HepG2 (cell line): ENCODE measurements at regions not wholly inside any gene's neighbourhood (a gene's known extent, or its start where the extent isn't known, plus 50 kb on each side); places are given as distances from the start of the nearest gene placed in this dataset.

Experiments used
- ATAC-seq: fragments of 200-7000 bp; cut with Tn5 transposase; 3 replicates; pipeline ENCODE4 v1.9.1; 2020; ENCODE audit warnings: mild to moderate bottlenecking, moderate library complexity
- BruUV-seq: library from RNA; stranded (reverse); fragments of 400-500 nt; replicated peaks from 2 replicates; lab custom pipeline; 2021; lab: Mats Ljungman, UMichigan
- CTCF ChIA-PET: fragments of 300-600 bp; formaldehyde crosslinking; extraction: SDS; loops from one replicate; lab custom pipeline; 2021; ENCODE audit warnings: low total read pairs, inconsistent platforms, low intra/inter-chr PET ratio; lab: Yijun Ruan, JAX
- POLR2A ChIA-PET: fragments of 350-600 bp; sonication (Branson Sonifier 250); formaldehyde crosslinking; loops from one replicate; lab custom pipeline; 2020; ENCODE audit warnings: antibody characterized with exemption, inconsistent platforms; lab: Yijun Ruan, JAX
- DNase-seq: peaks from one replicate; pipeline ENCODE4 v3.0.0-alpha.2; 2015; ENCODE audit warnings: low spot score
- FAIRE-seq: peaks from 3 replicates; lab custom pipeline; 2011; peaks lifted over from hg19 to GRCh38; lab: Jason Lieb, UNC
- H2AFZ ChIP-seq: one replicate; pipeline ENCODE4 v1.6.1; 2011; ENCODE audit warnings: low read length, inconsistent platforms
- H3K27ac ChIP-seq: fragments of 300-600 bp; 3 replicates; pipeline ENCODE4 v1.8.0; 2011; ENCODE audit warnings: mixed run types, mild to moderate bottlenecking, mixed read lengths, low read length, inconsistent platforms; ENCODE audit not compliant: insufficient read depth; ENCODE audit errors: extremely low read length
- H3K27me3 ChIP-seq, 2 experiments: fragments of 200-600 bp in 1 of 2; 2 replicates in 1 of 2; 3 replicates in 1 of 2; pipeline versions ENCODE4 v1.6.0 to v1.8.0; 2011; ENCODE audit warnings: low read length in 2 of 2, mild to moderate bottlenecking in 2 of 2, moderate library complexity in 2 of 2, inconsistent platforms in 1 of 2; ENCODE audit not compliant: insufficient read depth in 2 of 2, control insufficient read depth in 1 of 2
- H3K36me3 ChIP-seq, 2 experiments: fragments of 200-600 bp in 1 of 2; replicated peaks in 1 of 2; 2 replicates in 1 of 2; 3 replicates in 1 of 2; pipeline versions ENCODE4 v1.5.1 to v1.8.0; 2011; ENCODE audit warnings: low read length in 2 of 2, inconsistent platforms in 1 of 2; ENCODE audit not compliant: insufficient read depth in 2 of 2, control insufficient read depth in 1 of 2
- H3K4me1 ChIP-seq: 2 replicates; pipeline ENCODE4 v1.5.1; 2012; ENCODE audit warnings: low read length, inconsistent platforms; ENCODE audit not compliant: insufficient read depth
- H3K4me2 ChIP-seq: 2 replicates; pipeline ENCODE4 v1.6.0; 2011; ENCODE audit warnings: low read depth, low read length, inconsistent platforms
- H3K4me3 ChIP-seq, 3 experiments: fragments of 200-600 bp in 1 of 3; sonication (generic), shearing (Covaris generic) in 1 of 3; replicated peaks in 1 of 3; 2 replicates each; pipeline ENCODE4 v1.5.1; 2011 to 2016; ENCODE audit warnings: low read length in 3 of 3, inconsistent platforms in 2 of 3, low read depth in 2 of 3, mild to moderate bottlenecking in 2 of 3, control low read depth in 1 of 3, mixed read lengths in 1 of 3; ENCODE audit not compliant: insufficient read depth in 1 of 3
- H3K79me2 ChIP-seq: one replicate; pipeline ENCODE4 v1.6.1; 2011; ENCODE audit warnings: low read length, inconsistent platforms; ENCODE audit not compliant: insufficient read depth
- H3K9ac ChIP-seq: 2 replicates; pipeline ENCODE4 v1.6.0; 2011; ENCODE audit warnings: mild to moderate bottlenecking, low read depth, low read length, inconsistent platforms; ENCODE audit not compliant: insufficient read depth
- H3K9me3 ChIP-seq: 2 replicates; pipeline ENCODE4 v1.5.1; 2012; ENCODE audit warnings: mild to moderate bottlenecking, low read length
- H4K20me1 ChIP-seq: 2 replicates; pipeline ENCODE4 v1.6.0; 2011; ENCODE audit warnings: inconsistent platforms, mild to moderate bottlenecking, low read length, moderate library complexity; ENCODE audit not compliant: insufficient read depth
- AGO1 ChIP-seq: fragments of 200-400 bp; formaldehyde crosslinking; IDR thresholded peaks from 2 replicates; pipeline ENCODE4 v1.6.1; 2017; ENCODE audit warnings: mild to moderate bottlenecking, low read depth, low read length, moderate library complexity; ENCODE audit not compliant: poor library complexity, severe bottlenecking
- EHMT2 ChIP-seq: fragments of 200-600 bp; sonication (generic); IDR thresholded peaks from 2 replicates; pipeline ENCODE4 v1.7.0; 2017; ENCODE audit warnings: antibody characterized with exemption, low read depth, low read length, borderline replicate concordance
- GRHL1 ChIP-seq: sonication (generic); formaldehyde crosslinking; conservative IDR thresholded peaks from 2 replicates; pipeline ENCODE4 v1.8.0; 2022; ENCODE audit warnings: missing genetic modification reagents
- IKZF5 ChIP-seq: IDR thresholded peaks from 2 replicates; pipeline ENCODE4 v1.6.1; 2018; ENCODE audit warnings: missing genetic modification reagents, mild to moderate bottlenecking, missing compliant biosample characterization
- MAFG ChIP-seq: sonication (generic); formaldehyde crosslinking; IDR thresholded peaks from 2 replicates; pipeline ENCODE4 v1.5.1; 2020; ENCODE audit warnings: mild to moderate bottlenecking, missing genetic modification reagents
- SYNCRIP ChIP-seq: fragments of 200-400 bp; formaldehyde crosslinking; IDR thresholded peaks from 2 replicates; pipeline ENCODE4 v1.6.1; 2018; ENCODE audit warnings: mild to moderate bottlenecking, low read depth, low read length; ENCODE audit not compliant: insufficient read depth
- YEATS2 ChIP-seq: sonication (generic); formaldehyde crosslinking; IDR thresholded peaks from 2 replicates; pipeline ENCODE4 v1.4.0; 2020; ENCODE audit warnings: missing genetic modification reagents, borderline replicate concordance
- ZNF770 ChIP-seq: sonication (generic); formaldehyde crosslinking; IDR thresholded peaks from 2 replicates; pipeline ENCODE4 v1.5.0; 2020; ENCODE audit warnings: mild to moderate bottlenecking, missing genetic modification reagents
- WGBS: methylation state at CpG from one replicate; pipeline ENCODE4 v1.1.6; 2017; ENCODE audit warnings: low lambda C conversion rate; 5-methylcytosine and 5-hydroxymethylcytosine counted together
- in situ Hi-C: cut with HindIII; loops from 2 replicates; pipeline ENCODE4 v1.10.0; 2017; ENCODE audit warnings: low pct_unique_long_range_greater_than_20kb; ENCODE audit not compliant: extremely low pct_ligation_motif_present
- intact Hi-C: fragments of 100-400 bp; cut with micrococcal nuclease; formaldehyde crosslinking; loops from one replicate; pipeline ENCODE4 v1.10.0; 2022; ENCODE audit not compliant: unreplicated experiment

- H3K36me3 ChIP-seq, result no peaks in the 10 kb centered on the region
- no peak overlapping the region for H2AFZ ChIP-seq
- H4K20me1 ChIP-seq, result no peaks in the 10 kb centered on the region
- FAIRE-seq, result no peak
- ChIA-PET POLR2A (no interaction called here), CTCF (no interaction called here)
- in situ Hi-C loops, result no loop called here
- no peak overlapping the region for H3K4me2 ChIP-seq
- no peaks in the 10 kb centered on the region for H3K4me1 ChIP-seq
- H3K27ac ChIP-seq, result no peak overlapping the region
- H3K9ac ChIP-seq, result no peak overlapping the region
- 0% methylated on average over 1 of the region's 3 CpGs for WGBS
- no peaks in the 10 kb centered on the region for H3K79me2 ChIP-seq
- intact Hi-C loops, result no loop called here
- no peak for DNase-seq
- H3K27me3 ChIP-seq, result no peaks in the 10 kb centered on the region
- no peak for ATAC-seq
- peaks cover 82% of the 10 kb centered on the region for H3K9me3 ChIP-seq
- no TSS peak for BruUV-seq
- no peak for TF ChIP-seq IKZF5 (CRISPR knock-in tag)
- H3K4me3 ChIP-seq, result no peak overlapping the region
Measured at GRCh38 chr14:84519836-84520235, 1010.1 kb upstream of the FLRT2 start.

- DNase-seq (no peak), FAIRE-seq (no peak), ATAC-seq (no peak)
- H3K79me2 ChIP-seq, result no peaks in the 10 kb centered on the region
- no peak overlapping the region for H3K4me3 ChIP-seq
- POLR2A ChIA-PET, result no interaction called here
- H3K36me3 ChIP-seq, result no peaks in the 10 kb centered on the region
- H2AFZ ChIP-seq, result no peak overlapping the region
- no peaks in the 10 kb centered on the region for H3K4me1 ChIP-seq
- in situ Hi-C loops, result no loop called here
- no peak overlapping the region for H3K9ac ChIP-seq
- intact Hi-C loops, result no loop called here
- no peaks in the 10 kb centered on the region; a peak in 1 of 5 replicates for H3K27me3 ChIP-seq
- CTCF ChIA-PET, result no interaction called here
- peaks cover 82% of the 10 kb centered on the region for H3K9me3 ChIP-seq
- H3K27ac ChIP-seq, result no peak overlapping the region
- 14% methylated on average over 1 of the region's 1 CpG for WGBS
- no peaks in the 10 kb centered on the region for H4K20me1 ChIP-seq
- no TSS peak for BruUV-seq
- H3K4me2 ChIP-seq, result no peak overlapping the region
- no peak for TF ChIP-seq SYNCRIP
- TF ChIP-seq ZNF770 (CRISPR knock-in tag), result no peak
- no peak for TF ChIP-seq EHMT2
- no peak for TF ChIP-seq GRHL1 (CRISPR knock-in tag)
- TF ChIP-seq AGO1, result no peak
- TF ChIP-seq MAFG (CRISPR knock-in tag), result no peak
- TF ChIP-seq YEATS2 (CRISPR knock-in tag), result no peak
Measured at GRCh38 chr14:84520711-84521338, 1009.1 kb upstream of the FLRT2 start.
